SU-DHL-6 (cell line): ENCODE measurements at regions not wholly inside any gene's neighbourhood (a gene's known extent, or its start where the extent isn't known, plus 50 kb on each side); places are given as distances from the start of the nearest gene placed in this dataset.

Experiments
- H2AFZ ChIP-seq: fragments of 200-600 bp; sonication (generic); 2 replicates; pipeline ENCODE4 v1.6.1; 2014; ENCODE audit warnings: low read depth, mild to moderate bottlenecking, moderate library complexity, mixed read lengths, antibody characterized with exemption, low read length; ENCODE audit not compliant: severe bottlenecking
- H3F3A ChIP-seq: fragments of 200-600 bp; shearing (Covaris generic); 2 replicates; pipeline ENCODE4 v1.6.0; 2016; ENCODE audit warnings: antibody characterized with exemption, mild to moderate bottlenecking; ENCODE audit not compliant: insufficient read depth
- H3K27ac ChIP-seq: fragments of 200-600 bp; sonication (generic); 2 replicates; pipeline ENCODE4 v1.5.1; 2016; ENCODE audit warnings: low read depth, mild to moderate bottlenecking, low read length, moderate library complexity, mixed read lengths
- H3K27me3 ChIP-seq: fragments of 200-600 bp; sonication (generic), shearing (Covaris generic); 2 replicates; pipeline ENCODE4 v1.6.0; 2014; ENCODE audit warnings: mild to moderate bottlenecking, low read length
- H3K36me3 ChIP-seq: fragments of 200-600 bp; sonication (generic); 2 replicates; pipeline ENCODE4 v1.6.1; 2014; ENCODE audit warnings: mild to moderate bottlenecking, low read length, mixed read lengths
- H3K4me2 ChIP-seq: fragments of 300-600, 200-600 bp; shearing (Covaris generic), sonication (generic); 2 replicates; pipeline ENCODE4 v1.6.0; 2014; ENCODE audit warnings: low read length, low read depth, mild to moderate bottlenecking; ENCODE audit not compliant: poor library complexity, severe bottlenecking
- H3K4me3 ChIP-seq: fragments of 200-600 bp; sonication (generic); 2 replicates; pipeline ENCODE4 v1.5.1; 2014; ENCODE audit warnings: antibody characterized with exemption, low read length, mild to moderate bottlenecking, mixed read lengths; ENCODE audit not compliant: insufficient read depth, poor library complexity, severe bottlenecking
- H3K79me2 ChIP-seq: fragments of 200-600 bp; sonication (generic); 2 replicates; pipeline ENCODE4 v1.6.1; 2014; ENCODE audit warnings: mild to moderate bottlenecking, low read length, moderate library complexity; ENCODE audit not compliant: insufficient read depth
- H3K9ac ChIP-seq: fragments of 200-600 bp; sonication (generic); 2 replicates; pipeline ENCODE4 v1.7.0; 2014; ENCODE audit warnings: mild to moderate bottlenecking, low read length
- H3K9me2 ChIP-seq: fragments of 200-600 bp; sonication (generic); replicated peaks from 2 replicates; pipeline ENCODE4 v1.6.1; 2014; ENCODE audit warnings: low read length; ENCODE audit not compliant: insufficient read depth
- H3K9me3 ChIP-seq: fragments of 200-600 bp; sonication (generic); 2 replicates; pipeline ENCODE4 v1.6.1; 2014; ENCODE audit warnings: low read length, mixed read lengths; ENCODE audit not compliant: insufficient read depth
- H4K20me1 ChIP-seq: fragments of 200-600 bp; sonication (generic); 2 replicates; pipeline ENCODE4 v1.6.1; 2014; ENCODE audit warnings: low read depth, mild to moderate bottlenecking, antibody characterized with exemption, low read length, moderate library complexity, mixed read lengths
- EZH2phosphoT487 ChIP-seq: fragments of 200-600 bp; sonication (generic), shearing (Covaris generic); conservative IDR thresholded peaks from 2 replicates; pipeline ENCODE4 v1.6.1; 2018; ENCODE audit warnings: mild to moderate bottlenecking, antibody characterized with exemption, low read length, moderate library complexity, mixed read lengths
- TF ChIP-seq, protein P1 (sequence below): fragments of 200-600 bp; sonication (generic); IDR thresholded peaks from one replicate; pipeline ENCODE4 v1.5.1; 2017; ENCODE audit warnings: antibody characterized with exemption, mild to moderate bottlenecking, low read length, moderate library complexity; ENCODE audit not compliant: insufficient read depth, poor library complexity, severe bottlenecking

DNA sequence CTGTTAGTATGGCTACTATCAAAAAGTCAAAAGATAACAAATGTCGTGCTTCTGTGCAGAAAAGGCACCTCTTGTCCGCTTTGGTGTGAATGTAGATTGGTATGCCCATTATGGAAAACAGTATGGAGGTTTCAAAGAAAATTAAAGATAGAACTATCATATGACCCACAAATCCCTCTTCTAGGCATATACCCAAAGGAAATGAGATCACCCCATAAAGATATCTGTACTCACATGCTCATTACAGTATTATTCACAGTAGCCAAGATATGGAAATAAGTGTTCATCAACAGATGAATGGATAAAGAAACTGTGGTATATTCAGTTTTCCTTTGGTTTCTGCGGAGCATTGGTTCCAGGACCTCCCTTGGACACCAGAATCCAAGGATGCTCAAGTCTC is 180.5 kb upstream of the PPP1R3A start:
- H3K27ac ChIP-seq = no peak overlapping the region
- no peak overlapping the region for H3K4me2 ChIP-seq
- H3K9me3 ChIP-seq = no peaks in the 10 kb centered on the region
- no peak overlapping the region for H3K9ac ChIP-seq
- no peak overlapping the region for H3K4me3 ChIP-seq
- H3K36me3 ChIP-seq = no peaks in the 10 kb centered on the region
- H3F3A ChIP-seq = no peaks in the 10 kb centered on the region
- no peaks in the 10 kb centered on the region for H3K79me2 ChIP-seq
- H2AFZ ChIP-seq = no peak overlapping the region
- TF ChIP-seq, protein P1, sequence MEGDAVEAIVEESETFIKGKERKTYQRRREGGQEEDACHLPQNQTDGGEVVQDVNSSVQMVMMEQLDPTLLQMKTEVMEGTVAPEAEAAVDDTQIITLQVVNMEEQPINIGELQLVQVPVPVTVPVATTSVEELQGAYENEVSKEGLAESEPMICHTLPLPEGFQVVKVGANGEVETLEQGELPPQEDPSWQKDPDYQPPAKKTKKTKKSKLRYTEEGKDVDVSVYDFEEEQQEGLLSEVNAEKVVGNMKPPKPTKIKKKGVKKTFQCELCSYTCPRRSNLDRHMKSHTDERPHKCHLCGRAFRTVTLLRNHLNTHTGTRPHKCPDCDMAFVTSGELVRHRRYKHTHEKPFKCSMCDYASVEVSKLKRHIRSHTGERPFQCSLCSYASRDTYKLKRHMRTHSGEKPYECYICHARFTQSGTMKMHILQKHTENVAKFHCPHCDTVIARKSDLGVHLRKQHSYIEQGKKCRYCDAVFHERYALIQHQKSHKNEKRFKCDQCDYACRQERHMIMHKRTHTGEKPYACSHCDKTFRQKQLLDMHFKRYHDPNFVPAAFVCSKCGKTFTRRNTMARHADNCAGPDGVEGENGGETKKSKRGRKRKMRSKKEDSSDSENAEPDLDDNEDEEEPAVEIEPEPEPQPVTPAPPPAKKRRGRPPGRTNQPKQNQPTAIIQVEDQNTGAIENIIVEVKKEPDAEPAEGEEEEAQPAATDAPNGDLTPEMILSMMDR = no peak
- TF ChIP-seq EZH2phosphoT487 = no peak
- H3K9me2 ChIP-seq = no peaks in the 10 kb centered on the region; the same call in 1 of the 2 replicates
- no peaks in the 10 kb centered on the region for H4K20me1 ChIP-seq
- H3K27me3 ChIP-seq = no peaks in the 10 kb centered on the region

- no peak overlapping the region for H3K4me2 ChIP-seq
- H3K79me2 ChIP-seq = no peaks in the 10 kb centered on the region
- H3K9ac ChIP-seq = no peak overlapping the region
- H4K20me1 ChIP-seq = no peaks in the 10 kb centered on the region
- no peak overlapping the region for H3K4me3 ChIP-seq
- H3K27me3 ChIP-seq = no peaks in the 10 kb centered on the region
- no peaks in the 10 kb centered on the region for H3K9me3 ChIP-seq
- no peak overlapping the region for H3K27ac ChIP-seq
- H2AFZ ChIP-seq = no peak overlapping the region
- no peaks in the 10 kb centered on the region for H3F3A ChIP-seq
- TF ChIP-seq, protein P1 = no peak
- TF ChIP-seq EZH2phosphoT487 = no peak
- H3K9me2 ChIP-seq = no peaks in the 10 kb centered on the region; the same call in 1 of the 2 replicates
- no peaks in the 10 kb centered on the region for H3K36me3 ChIP-seq
Measured at GRCh38 chr7:114095885-114096284, 177.1 kb upstream of the PPP1R3A start.

GRCh38 chr7:114088470-114088940 is 169.7 kb upstream of the PPP1R3A start:
- Histone ChIP-seq H3F3A (no peaks in the 10 kb centered on the region), H3K4me3 (no peak overlapping the region), H2AFZ (no peak overlapping the region)

More at GRCh38 chr7:114088470-114088940, 169.7 kb upstream of the PPP1R3A start:
- H3K79me2 ChIP-seq = no peaks in the 10 kb centered on the region
- H3K27me3 ChIP-seq = no peaks in the 10 kb centered on the region
- H3K36me3 ChIP-seq = no peaks in the 10 kb centered on the region
- no peak overlapping the region for H3K27ac ChIP-seq
- 0 out of 2 replicates have a peak, but pooled peaks cover 3% of the 10 kb centered on the region for H4K20me1 ChIP-seq
- no peak overlapping the region for H3K4me2 ChIP-seq
- no peaks in the 10 kb centered on the region for H3K9me3 ChIP-seq
- TF ChIP-seq, protein P1 = no peak
- no peak for TF ChIP-seq EZH2phosphoT487
- H3K9ac ChIP-seq = no peak overlapping the region
- H3K9me2 ChIP-seq = no peaks in the 10 kb centered on the region
